Mesothelial cell of epicardium (in vitro differentiated cells): ENCODE measurements at regions not wholly inside any gene's neighbourhood (a gene's known extent, or its start where the extent isn't known, plus 50 kb on each side); places are given as distances from the start of the nearest gene placed in this dataset.
"Not testable (repeated sequence)": the region's sequence is repeated elsewhere in the genome, so short reads cannot be mapped to it uniquely, and the experiment has no call there.

Experiments used
- DNase-seq, 2 experiments: peaks; one replicate each; pipeline ENCODE4 v3.0.0; 2021; ENCODE audit warnings: low spot score in 2 of 2; ENCODE audit not compliant: unreplicated experiment in 2 of 2
- H3K27ac Mint-ChIP-seq: 2 replicates; pipeline ENCODE4 v1.8.0; 2021; ENCODE audit warnings: mixed read lengths
- H3K27me3 Mint-ChIP-seq: 2 replicates; pipeline ENCODE4 v1.8.0; 2021; ENCODE audit warnings: low read depth, mixed read lengths
- H3K36me3 Mint-ChIP-seq: 2 replicates; pipeline ENCODE4 v1.8.0; 2021; ENCODE audit warnings: mixed read lengths
- H3K4me1 Mint-ChIP-seq: 2 replicates; pipeline ENCODE4 v1.8.0; 2021; ENCODE audit warnings: mixed read lengths
- H3K4me3 Mint-ChIP-seq: 2 replicates; pipeline ENCODE4 v1.8.0; 2021; ENCODE audit warnings: mild to moderate bottlenecking, moderate library complexity, mixed read lengths
- H3K9me3 Mint-ChIP-seq: 2 replicates; pipeline ENCODE4 v1.8.0; 2021; ENCODE audit warnings: mixed read lengths
- TF ChIP-seq, protein P1 (sequence below): fragments of 200-600 bp; sonication (generic); IDR thresholded peaks from one replicate; pipeline ENCODE4 v1.5.0; 2021; ENCODE audit warnings: antibody characterized with exemption; ENCODE audit not compliant: unreplicated experiment

DNA sequence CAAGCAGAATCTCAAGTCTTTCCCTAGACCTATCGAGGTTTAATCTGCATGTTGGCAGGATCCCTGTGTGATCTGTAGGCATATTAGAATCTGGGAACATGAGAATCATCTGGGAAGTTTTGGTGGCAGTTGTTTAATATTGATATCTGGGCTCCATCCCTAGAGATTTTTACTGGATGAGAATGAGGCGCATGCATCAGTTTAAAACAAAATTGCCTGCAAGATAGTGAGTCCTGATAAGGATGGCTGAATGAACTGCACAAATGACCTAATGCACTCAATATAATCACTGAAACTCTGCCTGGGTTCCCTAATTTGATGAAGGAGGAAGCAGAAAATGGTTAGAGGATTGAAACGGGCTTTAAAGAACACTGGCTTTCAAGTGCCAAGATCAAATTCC is 218.0 kb downstream of the FGFR2 start:
- Mint-ChIP-seq H3K27me3 (no peaks in the 10 kb centered on the region), H3K36me3 (peaks cover 2% of the 10 kb centered on the region), H3K9me3 (peaks cover 20% of the 10 kb centered on the region), H3K27ac (no peak overlapping the region), H3K4me1 (peaks cover 36% of the 10 kb centered on the region), H3K4me3 (no peak overlapping the region)
- no peak for DNase-seq
- TF ChIP-seq, protein P1, sequence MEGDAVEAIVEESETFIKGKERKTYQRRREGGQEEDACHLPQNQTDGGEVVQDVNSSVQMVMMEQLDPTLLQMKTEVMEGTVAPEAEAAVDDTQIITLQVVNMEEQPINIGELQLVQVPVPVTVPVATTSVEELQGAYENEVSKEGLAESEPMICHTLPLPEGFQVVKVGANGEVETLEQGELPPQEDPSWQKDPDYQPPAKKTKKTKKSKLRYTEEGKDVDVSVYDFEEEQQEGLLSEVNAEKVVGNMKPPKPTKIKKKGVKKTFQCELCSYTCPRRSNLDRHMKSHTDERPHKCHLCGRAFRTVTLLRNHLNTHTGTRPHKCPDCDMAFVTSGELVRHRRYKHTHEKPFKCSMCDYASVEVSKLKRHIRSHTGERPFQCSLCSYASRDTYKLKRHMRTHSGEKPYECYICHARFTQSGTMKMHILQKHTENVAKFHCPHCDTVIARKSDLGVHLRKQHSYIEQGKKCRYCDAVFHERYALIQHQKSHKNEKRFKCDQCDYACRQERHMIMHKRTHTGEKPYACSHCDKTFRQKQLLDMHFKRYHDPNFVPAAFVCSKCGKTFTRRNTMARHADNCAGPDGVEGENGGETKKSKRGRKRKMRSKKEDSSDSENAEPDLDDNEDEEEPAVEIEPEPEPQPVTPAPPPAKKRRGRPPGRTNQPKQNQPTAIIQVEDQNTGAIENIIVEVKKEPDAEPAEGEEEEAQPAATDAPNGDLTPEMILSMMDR = no peak

DNA sequence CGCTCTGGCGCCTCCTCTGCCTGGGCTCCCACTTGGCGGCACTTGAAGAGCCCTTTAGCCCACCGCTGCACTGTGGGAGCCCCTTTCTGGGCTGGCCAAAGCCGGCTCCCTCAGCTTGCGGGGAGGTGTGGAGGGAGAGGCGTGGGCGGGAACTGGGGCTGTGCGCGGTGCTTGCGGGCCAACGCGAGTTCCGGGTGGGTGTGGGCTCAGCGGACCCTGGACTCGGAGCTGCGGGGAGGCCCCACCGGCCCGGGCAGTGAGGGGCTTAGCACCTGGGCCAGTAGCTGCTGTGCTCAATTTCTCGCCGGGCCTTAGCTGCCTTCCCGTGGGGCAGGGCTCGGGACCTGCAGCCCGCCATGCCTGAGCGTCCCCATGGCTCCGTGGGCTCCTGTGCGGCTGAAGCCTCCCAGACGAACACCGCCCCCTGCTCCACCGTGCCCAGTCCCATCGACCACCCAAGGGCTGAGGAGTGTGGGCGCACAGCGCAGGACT is 216.2 kb downstream of the FGFR2 start:
- not testable (repeated sequence) for H3K27ac Mint-ChIP-seq, DNase-seq, H3K4me3 Mint-ChIP-seq, H3K27me3 Mint-ChIP-seq, H3K36me3 Mint-ChIP-seq
- Mint-ChIP-seq H3K4me1 (peaks cover 27% of the 10 kb centered on the region), H3K9me3 (peaks cover 35% of the 10 kb centered on the region)

DNA sequence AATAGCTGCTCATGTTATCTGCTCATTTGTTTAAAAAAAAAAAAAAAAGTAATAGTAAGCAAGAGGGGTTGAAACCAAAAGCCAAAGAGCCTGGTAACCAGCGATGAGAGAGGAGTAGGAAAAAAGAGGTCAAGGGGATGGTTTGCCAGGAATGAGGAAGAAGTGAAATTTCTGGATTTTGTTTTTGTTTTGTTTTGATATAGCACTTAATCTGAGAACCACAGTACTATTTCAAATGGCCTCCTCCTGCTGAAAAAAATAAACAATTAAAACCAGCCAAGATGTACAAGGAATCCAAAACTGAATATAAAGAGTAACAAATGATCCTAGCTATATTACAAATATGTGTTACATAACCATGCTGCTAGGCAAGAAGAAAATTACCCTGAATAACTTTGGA is 213.1 kb downstream of the FGFR2 start:
- H3K27ac Mint-ChIP-seq = no peak overlapping the region
- TF ChIP-seq, protein P1 = no peak
- H3K4me3 Mint-ChIP-seq = no peak overlapping the region
- peaks cover 2% of the 10 kb centered on the region for H3K4me1 Mint-ChIP-seq
- H3K9me3 Mint-ChIP-seq = peaks cover 41% of the 10 kb centered on the region
- H3K27me3 Mint-ChIP-seq = no peaks in the 10 kb centered on the region
- peaks cover 2% of the 10 kb centered on the region for H3K36me3 Mint-ChIP-seq
- no peak for DNase-seq

DNA sequence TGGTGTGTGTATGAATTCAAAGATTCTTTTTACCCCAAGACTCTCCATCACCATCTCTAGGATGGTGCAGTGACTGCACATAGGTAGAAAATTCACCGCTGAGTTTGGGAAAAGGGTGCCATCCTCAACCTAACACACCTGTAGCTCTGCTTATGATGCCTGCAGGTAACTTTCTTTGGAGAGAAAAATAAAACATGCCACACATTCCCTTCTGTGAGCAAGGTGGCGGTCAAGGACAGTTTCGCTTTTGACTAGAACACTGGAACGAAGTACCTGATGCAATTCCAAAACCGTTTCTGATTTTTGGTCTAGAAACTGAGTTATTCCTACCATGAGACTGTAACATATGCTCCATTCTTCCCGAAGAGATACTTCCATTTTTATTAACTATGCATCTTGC is 205.6 kb downstream of the FGFR2 start:
- TF ChIP-seq, protein P1 = no peak
- H3K4me1 Mint-ChIP-seq = no peaks in the 10 kb centered on the region
- DNase-seq = no peak
- peaks cover 9% of the 10 kb centered on the region for H3K9me3 Mint-ChIP-seq
- H3K4me3 Mint-ChIP-seq = no peak overlapping the region
- H3K27ac Mint-ChIP-seq = no peak overlapping the region
- H3K36me3 Mint-ChIP-seq = peaks cover 2% of the 10 kb centered on the region
- H3K27me3 Mint-ChIP-seq = no peaks in the 10 kb centered on the region

DNA sequence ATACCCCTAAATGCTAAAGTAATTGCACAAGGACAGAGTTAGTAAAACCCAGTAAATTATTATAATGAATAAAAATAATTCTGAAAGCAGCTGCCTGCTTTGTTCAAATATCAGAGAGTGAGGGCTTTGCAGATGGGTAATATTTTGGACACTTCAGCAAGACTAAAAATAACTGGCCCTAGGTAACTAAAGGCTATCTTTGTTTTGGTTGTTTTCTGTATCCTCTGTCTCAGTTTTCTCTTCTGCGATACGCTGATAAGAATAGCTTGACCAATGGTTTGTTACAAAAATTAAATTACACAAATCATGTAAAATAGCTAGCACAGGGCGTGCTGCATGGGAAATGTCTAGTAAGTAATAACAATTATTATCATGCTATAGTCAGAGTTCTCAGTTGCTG is 204.7 kb downstream of the FGFR2 start:
- Mint-ChIP-seq H3K4me1 (no peaks in the 10 kb centered on the region), H3K27ac (no peak overlapping the region), H3K4me3 (no peak overlapping the region), H3K9me3 (peaks cover 9% of the 10 kb centered on the region), H3K36me3 (peaks cover 2% of the 10 kb centered on the region), H3K27me3 (no peaks in the 10 kb centered on the region)
- TF ChIP-seq, protein P1 = no peak
- no peak for DNase-seq

DNA sequence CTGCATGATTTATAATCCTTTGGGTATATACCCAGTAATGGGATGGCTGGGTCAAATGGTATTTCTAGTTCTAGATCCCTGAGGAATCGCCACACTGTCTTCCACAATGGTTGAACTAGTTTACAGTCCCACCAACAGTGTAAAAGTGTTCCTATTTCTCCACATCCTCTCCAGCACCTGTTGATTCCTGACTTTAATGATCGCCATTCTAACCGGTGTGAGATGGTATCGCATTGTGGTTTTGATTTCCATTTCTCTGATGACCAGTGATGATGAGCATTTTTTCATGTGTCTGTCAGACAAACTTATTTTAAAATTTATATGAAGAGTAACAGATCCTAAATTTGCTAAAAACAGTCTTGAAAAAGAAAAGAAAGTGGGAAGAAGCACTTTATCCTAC is 197.7 kb downstream of the FGFR2 start:
- H3K9me3 Mint-ChIP-seq = peaks cover 14% of the 10 kb centered on the region
- not testable (repeated sequence) for H3K36me3 Mint-ChIP-seq

DNA sequence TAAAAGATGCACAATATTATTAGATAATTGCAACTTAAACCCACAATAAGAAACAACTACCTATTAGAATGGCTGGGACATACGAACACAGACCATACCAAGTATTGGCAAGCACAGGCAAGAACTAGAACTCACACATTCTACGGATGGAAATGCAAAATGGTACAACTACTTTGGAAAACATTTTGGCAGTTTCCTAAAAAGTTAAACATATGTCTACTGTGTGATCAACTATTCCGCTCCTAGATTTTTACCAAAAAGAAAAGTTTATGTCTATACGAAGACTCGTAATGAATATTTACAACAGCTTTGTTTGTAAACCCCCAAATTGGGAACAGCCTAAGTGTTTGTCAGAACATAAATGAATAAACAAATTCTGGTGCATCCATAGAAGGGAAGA is 194.7 kb downstream of the FGFR2 start:
- DNase-seq = no peak
- TF ChIP-seq, protein P1 = no peak
- Mint-ChIP-seq H3K36me3 (no peaks in the 10 kb centered on the region), H3K4me1 (peaks cover 5% of the 10 kb centered on the region), H3K27ac (no peak overlapping the region), H3K4me3 (no peak overlapping the region), H3K27me3 (no peaks in the 10 kb centered on the region), H3K9me3 (peaks cover 14% of the 10 kb centered on the region)

More for the DNA sequence above, 197.7 kb downstream of the FGFR2 start:
- not testable (repeated sequence) for H3K4me1 Mint-ChIP-seq, H3K27me3 Mint-ChIP-seq, H3K4me3 Mint-ChIP-seq, H3K27ac Mint-ChIP-seq, DNase-seq
